ENCODE measurements at regions not wholly inside any gene's neighbourhood (a gene's known extent, or its start where the extent isn't known, plus 50 kb on each side); places are given as distances from the start of the nearest gene placed in this dataset.
"Not testable (repeated sequence)": the region's sequence is repeated elsewhere in the genome, so short reads cannot be mapped to it uniquely, and the experiment has no call there.

- Histone ChIP-seq H3K27me3 (no peaks in the 10 kb centered on the region), H3K27ac (no peak overlapping the region), H3K36me3 (no peaks in the 10 kb centered on the region), H3K9ac (ENCODE audit: low read depth in 2 of 2, low read length in 2 of 2) (no peak overlapping the region), H3K4me3 (no peak overlapping the region), H3K4me1 (no peaks in the 10 kb centered on the region), H3K9me3 (no peaks in the 10 kb centered on the region)
- intact Hi-C loops (cut with DNase I), result no loop called here
- no peak for DNase-seq
- TF ChIP-seq CTCF (IDR thresholded peaks at IDR 0.05), result no peak
Measured at GRCh38 chr2:114274957-114275356, 167.5 kb upstream of the DPP10 start.

- no peak for TF ChIP-seq CTCF (IDR thresholded peaks at IDR 0.05)
Measured at GRCh38 chr2:114281188-114281587, 161.3 kb upstream of the DPP10 start.

GRCh38 chr2:114283774-114284173 is 158.7 kb upstream of the DPP10 start:
- DNase-seq, result no peak
- H3K27ac ChIP-seq, result no peak overlapping the region
- H3K27me3 ChIP-seq, result no peaks in the 10 kb centered on the region
- H3K4me1 ChIP-seq, result no peaks in the 10 kb centered on the region
- no peaks in the 10 kb centered on the region for H3K36me3 ChIP-seq
- no peak overlapping the region for H3K9ac ChIP-seq (ENCODE audit: low read depth in 2 of 2, low read length in 2 of 2)
- H3K4me3 ChIP-seq, result no peak overlapping the region
- no peak for TF ChIP-seq CTCF (IDR thresholded peaks at IDR 0.05)
- no peaks in the 10 kb centered on the region for H3K9me3 ChIP-seq
- intact Hi-C loops (cut with DNase I), result no loop called here

More at GRCh38 chr2:114281188-114281587, 161.3 kb upstream of the DPP10 start:
- Histone ChIP-seq H3K27me3 (no peaks in the 10 kb centered on the region), H3K9me3 (no peaks in the 10 kb centered on the region), H3K36me3 (no peaks in the 10 kb centered on the region), H3K27ac (no peak overlapping the region), H3K9ac (ENCODE audit: low read depth in 2 of 2, low read length in 2 of 2) (no peak overlapping the region), H3K4me1 (no peaks in the 10 kb centered on the region), H3K4me3 (no peak overlapping the region)
- no peak for DNase-seq
- intact Hi-C loops (cut with DNase I), result no loop called here

GRCh38 chr2:114286438-114286837 is 156.0 kb upstream of the DPP10 start:
- Histone ChIP-seq H3K9me3 (no peaks in the 10 kb centered on the region), H3K4me3 (no peak overlapping the region), H3K4me1 (no peaks in the 10 kb centered on the region), H3K9ac (ENCODE audit: low read depth in 2 of 2, low read length in 2 of 2) (no peak overlapping the region), H3K27me3 (no peaks in the 10 kb centered on the region), H3K27ac (no peak overlapping the region), H3K36me3 (no peaks in the 10 kb centered on the region)
- TF ChIP-seq CTCF (IDR thresholded peaks at IDR 0.05), result no peak
- intact Hi-C loops (cut with DNase I), result no loop called here
- DNase-seq, result no peak

GRCh38 chr2:114293355-114293754 is 149.1 kb upstream of the DPP10 start:
- no peak for TF ChIP-seq CTCF (IDR thresholded peaks at IDR 0.05)
- Histone ChIP-seq H3K4me3 (no peak overlapping the region), H3K9ac (ENCODE audit: low read depth in 2 of 2, low read length in 2 of 2) (no peak overlapping the region), H3K4me1 (no peaks in the 10 kb centered on the region), H3K36me3 (no peaks in the 10 kb centered on the region), H3K27ac (no peak overlapping the region), H3K9me3 (no peaks in the 10 kb centered on the region), H3K27me3 (no peaks in the 10 kb centered on the region)
- no peak for DNase-seq
- intact Hi-C loops (cut with DNase I), result no loop called here

- no peak for TF ChIP-seq CTCF (IDR thresholded peaks at IDR 0.05)
- H3K36me3 ChIP-seq, result no peaks in the 10 kb centered on the region
- H3K9me3 ChIP-seq, result no peaks in the 10 kb centered on the region
- H3K27ac ChIP-seq, result no peak overlapping the region
- no peaks in the 10 kb centered on the region for H3K4me1 ChIP-seq
- H3K27me3 ChIP-seq, result no peaks in the 10 kb centered on the region
- H3K9ac ChIP-seq (ENCODE audit: low read depth in 2 of 2, low read length in 2 of 2), result no peak overlapping the region
- intact Hi-C loops (cut with DNase I), result no loop called here
- no peak overlapping the region for H3K4me3 ChIP-seq
- DNase-seq, result no peak
Measured at GRCh38 chr2:114294741-114295140, 147.7 kb upstream of the DPP10 start.

GRCh38 chr2:114300351-114300750 is 142.1 kb upstream of the DPP10 start:
- H3K9me3 ChIP-seq; H3K27ac ChIP-seq; H3K4me1 ChIP-seq; intact Hi-C loops (cut with DNase I); H3K4me3 ChIP-seq; H3K9ac ChIP-seq (ENCODE audit: low read depth in 2 of 2, low read length in 2 of 2); H3K27me3 ChIP-seq; DNase-seq; H3K36me3 ChIP-seq: not testable (repeated sequence)

Measured in colonic mucosa (tissue), 4 donors.